ENCODE measurements at regions not wholly inside any gene's neighbourhood (a gene's known extent, or its start where the extent isn't known, plus 50 kb on each side); places are given as distances from the start of the nearest gene placed in this dataset.

GRCh38 chr9:13648676-13649075 is 369.2 kb upstream of the MPDZ start:
- TF ChIP-seq CTCF (IDR thresholded peaks at IDR 0.05; ENCODE audit: insufficient read depth, low read depth, low read length, missing control alignments), result no peak
- no peak overlapping the region for H3K4me3 ChIP-seq (ENCODE audit: low read depth, low read length)
- no peak for DNase-seq (ENCODE audit: low read depth)

GRCh38 chr9:13648068-13648467 is 368.6 kb upstream of the MPDZ start:
- H3K4me3 ChIP-seq (ENCODE audit: low read depth, low read length), result no peak overlapping the region
- no peak for TF ChIP-seq CTCF (IDR thresholded peaks at IDR 0.05; ENCODE audit: insufficient read depth, low read depth, low read length, missing control alignments)
- no peak for DNase-seq (ENCODE audit: low read depth)

- H3K4me3 ChIP-seq (ENCODE audit: low read depth, low read length), result no peak overlapping the region
- no peak for DNase-seq (ENCODE audit: low read depth)
- TF ChIP-seq CTCF (IDR thresholded peaks at IDR 0.05; ENCODE audit: insufficient read depth, low read depth, low read length, missing control alignments), result no peak
Observed at GRCh38 chr9:13646500-13647021, 367.1 kb upstream of the MPDZ start.

GRCh38 chr9:13645557-13645956 is 366.1 kb upstream of the MPDZ start:
- no peak overlapping the region for H3K4me3 ChIP-seq (ENCODE audit: low read depth, low read length)
- TF ChIP-seq CTCF (IDR thresholded peaks at IDR 0.05; ENCODE audit: insufficient read depth, low read depth, low read length, missing control alignments), result no peak
- no peak for DNase-seq (ENCODE audit: low read depth)

GRCh38 chr9:13644675-13645074 is 365.2 kb upstream of the MPDZ start:
- TF ChIP-seq CTCF (IDR thresholded peaks at IDR 0.05; ENCODE audit: insufficient read depth, low read depth, low read length, missing control alignments), result no peak
- DNase-seq (ENCODE audit: low read depth), result no peak
- H3K4me3 ChIP-seq (ENCODE audit: low read depth, low read length), result no peak overlapping the region

- no peak for TF ChIP-seq CTCF (IDR thresholded peaks at IDR 0.05; ENCODE audit: insufficient read depth, low read depth, low read length, missing control alignments)
Observed at GRCh38 chr9:13642646-13643045, 363.2 kb upstream of the MPDZ start.

GRCh38 chr9:13629067-13629466 is 349.6 kb upstream of the MPDZ start:
- DNase-seq (ENCODE audit: low read depth), result no peak
- H3K4me3 ChIP-seq (ENCODE audit: low read depth, low read length), result no peak overlapping the region
- TF ChIP-seq CTCF (IDR thresholded peaks at IDR 0.05; ENCODE audit: insufficient read depth, low read depth, low read length, missing control alignments), result no peak

More at GRCh38 chr9:13642646-13643045, 363.2 kb upstream of the MPDZ start:
- no peak for DNase-seq (ENCODE audit: low read depth)
- no peak overlapping the region for H3K4me3 ChIP-seq (ENCODE audit: low read depth, low read length)
